Osteocyte (in vitro differentiated cells): ENCODE measurements at regions not wholly inside any gene's neighbourhood (a gene's known extent, or its start where the extent isn't known, plus 50 kb on each side); places are given as distances from the start of the nearest gene placed in this dataset.

Experiments used
- DNase-seq: peaks from one replicate; pipeline ENCODE4 v3.0.0; 2021; ENCODE audit warnings: mixed read lengths; ENCODE audit not compliant: unreplicated experiment; ENCODE audit errors: extremely low spot score
- H3K27ac Mint-ChIP-seq: one replicate; pipeline ENCODE4 v1.8.0; 2021; ENCODE audit warnings: mild to moderate bottlenecking, mixed read lengths; ENCODE audit not compliant: unreplicated experiment
- H3K27me3 Mint-ChIP-seq: one replicate; pipeline ENCODE4 v1.8.0; 2021; ENCODE audit warnings: mixed read lengths; ENCODE audit not compliant: unreplicated experiment
- H3K36me3 Mint-ChIP-seq: one replicate; pipeline ENCODE4 v1.8.0; 2021; ENCODE audit warnings: mixed read lengths; ENCODE audit not compliant: unreplicated experiment
- H3K4me1 Mint-ChIP-seq: one replicate; pipeline ENCODE4 v1.8.0; 2021; ENCODE audit warnings: mixed read lengths; ENCODE audit not compliant: unreplicated experiment
- H3K4me3 Mint-ChIP-seq: one replicate; pipeline ENCODE4 v1.8.0; 2021; ENCODE audit warnings: mild to moderate bottlenecking, moderate library complexity, mixed read lengths; ENCODE audit not compliant: unreplicated experiment
- H3K9me3 Mint-ChIP-seq: one replicate; pipeline ENCODE4 v1.8.0; 2021; ENCODE audit warnings: mixed read lengths; ENCODE audit not compliant: unreplicated experiment
- CTCF ChIP-seq: fragments of 200-600 bp; sonication (generic); IDR thresholded peaks from 2 replicates; pipeline ENCODE4 v1.5.0; 2021; ENCODE audit warnings: antibody characterized with exemption, mild to moderate bottlenecking, moderate library complexity

- no peaks in the 10 kb centered on the region for H3K4me1 Mint-ChIP-seq
- no peaks in the 10 kb centered on the region for H3K36me3 Mint-ChIP-seq
- no peak for DNase-seq
- no peak overlapping the region for H3K4me3 Mint-ChIP-seq
- H3K9me3 Mint-ChIP-seq, result no peaks in the 10 kb centered on the region
- no peak overlapping the region for H3K27ac Mint-ChIP-seq
- TF ChIP-seq CTCF, result no peak
- H3K27me3 Mint-ChIP-seq, result no peaks in the 10 kb centered on the region
These were observed 351.3 kb downstream of the SLITRK1 start for GRCh38 chr13:83531022-83531421.

- peaks cover 17% of the 10 kb centered on the region for H3K4me1 Mint-ChIP-seq
- TF ChIP-seq CTCF, result no peak
These were observed 365.5 kb downstream of the SLITRK1 start for GRCh38 chr13:83516781-83517180.

GRCh38 chr13:83515268-83516015 lies 366.8 kb downstream of the SLITRK1 start:
- Mint-ChIP-seq H3K9me3 (peaks cover 5% of the 10 kb centered on the region), H3K36me3 (no peaks in the 10 kb centered on the region), H3K27me3 (no peaks in the 10 kb centered on the region), H3K27ac (peak overlapping the region; percentile 24), H3K4me1 (peaks cover 12% of the 10 kb centered on the region), H3K4me3 (no peak overlapping the region)
- TF ChIP-seq CTCF, result no peak
- no peak for DNase-seq

More at GRCh38 chr13:83516781-83517180, 365.5 kb downstream of the SLITRK1 start:
- no peak for DNase-seq
- Mint-ChIP-seq H3K4me3 (no peak overlapping the region), H3K9me3 (peaks cover 5% of the 10 kb centered on the region), H3K27ac (no peak overlapping the region), H3K27me3 (no peaks in the 10 kb centered on the region), H3K36me3 (no peaks in the 10 kb centered on the region)

- peaks cover 3% of the 10 kb centered on the region for H3K9me3 Mint-ChIP-seq
- H3K4me1 Mint-ChIP-seq, result peaks cover 11% of the 10 kb centered on the region
- H3K4me3 Mint-ChIP-seq, result no peak overlapping the region
- H3K27me3 Mint-ChIP-seq, result no peaks in the 10 kb centered on the region
- DNase-seq, result no peak
- H3K36me3 Mint-ChIP-seq, result peaks cover 3% of the 10 kb centered on the region
- no peak overlapping the region for H3K27ac Mint-ChIP-seq
- TF ChIP-seq CTCF, result no peak
These were observed 373.4 kb downstream of the SLITRK1 start for GRCh38 chr13:83508771-83509301.

GRCh38 chr13:83503424-83503823 lies 378.9 kb downstream of the SLITRK1 start:
- peak overlapping the region; percentile 72 for H3K27ac Mint-ChIP-seq
- peak overlapping the region; percentile 5 for H3K4me3 Mint-ChIP-seq
- no peak for DNase-seq
- H3K36me3 Mint-ChIP-seq, result peaks cover 3% of the 10 kb centered on the region
- peaks cover 11% of the 10 kb centered on the region for H3K9me3 Mint-ChIP-seq
- peaks cover 21% of the 10 kb centered on the region for H3K4me1 Mint-ChIP-seq
- H3K27me3 Mint-ChIP-seq, result no peaks in the 10 kb centered on the region
- TF ChIP-seq CTCF, result no peak
